NCI-H345 treated with DMSO at 0.1 percent for 48 hours (cell line): ENCODE measurements at regions not wholly inside any gene's neighbourhood (a gene's known extent, or its start where the extent isn't known, plus 50 kb on each side); places are given as distances from the start of the nearest gene placed in this dataset.

Source experiments
- DNase-seq: peaks from one replicate; lab custom pipeline; 2025; ENCODE audit not compliant: unreplicated experiment; lab: John Stamatoyannopoulos, UW

GRCh38 chr4:35500812-35501211 lies 743.5 kb downstream of the ARAP2 start:
- no peak for DNase-seq

DNA sequence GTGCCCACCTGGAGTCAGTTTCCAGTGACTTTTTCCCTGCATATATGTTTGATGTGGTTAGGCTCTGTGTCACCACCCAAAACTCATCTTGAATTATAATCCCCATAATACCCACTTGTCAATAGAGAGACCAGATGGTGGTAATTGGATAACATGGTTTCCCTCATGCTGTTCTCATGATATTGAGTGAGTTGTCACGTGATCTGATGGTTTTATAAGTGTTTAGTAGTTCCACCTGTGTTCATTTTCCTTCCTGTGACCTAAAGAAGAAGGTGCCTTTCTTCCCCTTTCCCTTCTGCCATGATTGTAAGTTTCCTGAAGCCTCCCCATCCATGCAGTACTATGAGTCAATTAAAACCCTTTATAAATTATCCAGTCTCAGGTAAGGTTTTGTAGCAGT lies 740.9 kb downstream of the ARAP2 start:
- no peak for DNase-seq

GRCh38 chr4:35506161-35506560 lies 738.2 kb downstream of the ARAP2 start:
- DNase-seq = no peak

DNA sequence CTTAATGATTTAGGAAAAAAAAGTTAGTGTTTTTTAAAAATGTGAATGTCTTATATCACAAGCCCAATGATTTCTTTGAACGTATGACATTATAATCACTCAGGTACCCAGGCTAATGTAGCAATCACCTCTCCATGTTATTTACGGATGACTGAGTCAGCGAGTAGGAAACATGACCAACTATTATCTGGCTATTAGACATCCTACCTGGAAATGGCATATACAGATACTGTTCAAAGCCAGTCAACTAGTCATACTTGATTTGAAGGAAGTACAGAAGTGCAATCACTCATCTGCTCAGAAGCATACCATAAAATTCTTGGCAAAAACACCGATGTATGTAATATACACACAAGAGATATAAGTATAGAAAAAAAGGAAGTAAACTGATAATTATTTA lies 732.5 kb downstream of the ARAP2 start:
- no peak for DNase-seq

DNA sequence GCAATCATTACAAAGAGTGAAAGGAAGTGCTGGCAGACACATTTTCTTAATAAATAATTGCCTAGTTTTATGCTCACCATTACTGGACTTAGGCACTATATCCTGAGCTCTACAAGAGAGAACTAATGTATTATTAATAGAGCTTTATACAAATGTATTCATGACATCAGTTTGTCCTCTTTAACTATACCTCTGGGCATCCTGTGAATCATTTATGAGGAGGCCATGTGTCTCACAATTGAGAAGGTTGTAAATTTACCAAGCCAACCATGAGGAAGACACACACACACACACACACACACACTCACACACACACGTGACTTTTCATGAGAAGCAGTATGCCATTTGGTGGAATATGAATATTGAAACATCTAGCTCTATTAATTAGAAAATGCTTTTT lies 728.2 kb downstream of the ARAP2 start:
- DNase-seq = no peak

GRCh38 chr4:35520059-35520458 lies 724.3 kb downstream of the ARAP2 start:
- no peak for DNase-seq

DNA sequence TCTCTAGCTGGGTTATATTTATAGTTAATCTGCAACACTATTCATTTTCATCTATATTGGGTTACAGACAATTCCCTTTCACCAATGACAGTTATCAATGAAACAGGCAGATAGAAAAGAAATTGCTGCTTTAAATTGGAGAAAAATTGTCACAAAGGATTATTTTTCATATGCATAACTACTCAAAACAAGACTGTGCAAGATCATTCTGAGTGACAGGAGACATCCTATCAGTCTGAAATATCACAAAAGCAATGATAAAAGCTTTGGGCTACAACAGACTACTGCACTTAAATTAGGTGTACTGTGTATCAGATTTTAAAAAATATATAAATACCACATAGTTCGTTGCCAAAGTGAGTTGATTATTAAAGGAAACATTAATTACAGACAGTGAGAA lies 722.6 kb downstream of the ARAP2 start:
- no peak for DNase-seq

DNA sequence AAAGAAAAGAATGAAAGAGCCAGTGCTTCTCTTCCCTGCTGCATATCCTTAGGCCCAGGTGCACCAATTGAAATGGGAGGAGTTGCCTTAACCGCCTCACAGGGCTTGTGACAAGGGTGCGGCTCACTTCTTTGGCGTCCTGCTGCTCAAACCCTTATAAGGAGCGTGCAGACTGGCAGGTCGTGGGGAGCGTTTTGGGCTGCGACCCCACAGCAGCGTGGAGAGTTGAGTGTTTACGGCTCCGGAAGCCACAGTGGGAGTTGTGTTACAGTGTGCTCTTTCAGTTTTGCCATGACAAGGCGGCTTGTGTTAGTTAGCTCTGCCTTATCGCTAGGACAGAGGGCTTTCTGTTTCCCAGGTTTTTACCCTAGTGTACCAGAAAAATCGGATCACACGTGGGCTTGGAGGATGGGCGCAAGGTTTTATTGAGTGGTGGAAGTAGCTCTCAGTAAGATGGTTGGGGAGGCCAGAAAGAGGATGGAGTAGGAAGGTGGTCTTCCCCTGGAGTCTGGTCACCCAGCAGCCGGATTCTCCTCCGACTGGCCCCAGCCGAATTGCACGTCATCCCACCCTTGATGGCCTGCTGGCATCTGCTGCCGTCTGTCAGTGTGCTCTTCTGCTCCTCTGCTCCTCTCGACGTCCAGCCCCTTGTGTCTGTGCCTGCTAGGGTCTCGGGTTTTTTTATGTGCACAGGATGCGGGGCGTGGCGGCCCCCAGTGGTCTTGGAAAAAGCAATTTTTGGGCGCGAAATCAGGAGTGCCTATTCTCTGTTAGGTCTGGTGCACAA lies 718.9 kb downstream of the ARAP2 start:
- no peak for DNase-seq

DNA sequence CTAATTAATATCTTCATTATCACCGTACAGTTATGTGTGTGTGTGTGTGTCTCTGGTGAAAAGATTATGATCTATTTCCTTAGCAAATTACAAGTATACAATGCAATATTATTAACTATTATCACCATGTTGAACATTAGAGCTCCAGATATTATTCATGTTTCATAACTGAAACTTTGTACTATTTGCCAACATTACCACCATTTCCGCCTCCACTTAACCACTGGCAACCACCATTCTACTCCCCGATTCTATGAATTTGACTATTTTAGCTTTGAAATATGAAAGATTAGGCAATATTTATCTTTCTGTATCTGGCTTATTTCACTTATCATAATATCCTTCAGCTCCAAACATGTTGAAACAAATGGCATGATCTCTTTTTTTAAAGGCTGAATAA lies 717.9 kb downstream of the ARAP2 start:
- DNase-seq = no peak

- no peak for DNase-seq
Observed at GRCh38 chr4:35534962-35535361, 709.4 kb downstream of the ARAP2 start.

GRCh38 chr4:35538807-35539206 lies 705.5 kb downstream of the ARAP2 start:
- no peak for DNase-seq

GRCh38 chr4:35539404-35540055 lies 704.8 kb downstream of the ARAP2 start:
- no peak for DNase-seq

DNA sequence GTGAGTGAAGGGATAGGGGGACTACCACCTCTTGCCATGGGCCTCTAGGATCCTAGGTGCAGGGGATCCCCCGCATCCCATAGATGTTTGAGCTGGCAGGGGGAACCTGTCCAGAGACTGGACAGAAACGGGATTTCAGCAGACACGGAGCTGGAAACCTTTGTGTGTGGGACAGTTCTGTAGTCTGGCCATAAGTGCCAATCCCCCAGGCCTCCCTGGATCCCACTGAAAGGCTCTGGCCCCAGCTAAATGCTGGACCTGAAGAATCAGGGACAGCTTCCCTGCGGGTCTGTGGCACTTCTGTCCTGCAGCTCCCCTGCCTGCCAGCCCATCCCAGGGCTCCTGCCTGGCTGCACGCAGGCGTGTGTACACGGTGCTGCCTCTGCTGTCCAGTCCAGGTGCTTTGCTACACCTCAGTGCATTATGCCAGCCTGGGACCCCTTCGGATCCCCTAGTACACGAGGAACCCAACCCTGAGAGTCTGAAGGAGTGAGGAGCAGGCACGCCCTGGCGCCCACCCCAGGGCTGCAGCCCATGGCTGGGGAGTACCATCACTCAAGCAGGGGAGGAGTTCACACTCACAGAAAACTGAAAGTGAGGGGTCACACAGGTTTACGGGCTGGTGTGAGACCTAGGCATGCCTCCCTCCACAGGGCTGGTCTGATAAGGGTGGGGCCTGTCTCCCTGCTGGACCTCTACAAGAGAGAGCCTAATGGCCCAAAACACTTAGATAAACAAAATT lies 703.0 kb downstream of the ARAP2 start:
- no peak for DNase-seq

DNA sequence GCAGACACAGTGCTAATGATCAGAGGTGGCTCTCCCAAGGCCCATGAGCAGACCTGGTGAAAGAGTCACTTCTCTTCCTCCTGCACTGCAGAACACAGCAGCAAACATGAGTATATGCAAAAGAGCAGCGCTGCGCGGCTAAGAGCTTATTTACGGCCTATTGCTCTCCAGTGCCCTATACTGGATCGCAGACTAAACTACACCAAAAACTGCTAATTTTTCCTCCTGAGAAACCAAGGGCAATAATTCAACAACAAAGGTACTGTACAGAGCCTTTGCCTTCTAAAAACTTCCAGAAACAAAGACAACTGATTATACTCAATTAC lies 702.5 kb downstream of the ARAP2 start:
- no peak for DNase-seq

DNA sequence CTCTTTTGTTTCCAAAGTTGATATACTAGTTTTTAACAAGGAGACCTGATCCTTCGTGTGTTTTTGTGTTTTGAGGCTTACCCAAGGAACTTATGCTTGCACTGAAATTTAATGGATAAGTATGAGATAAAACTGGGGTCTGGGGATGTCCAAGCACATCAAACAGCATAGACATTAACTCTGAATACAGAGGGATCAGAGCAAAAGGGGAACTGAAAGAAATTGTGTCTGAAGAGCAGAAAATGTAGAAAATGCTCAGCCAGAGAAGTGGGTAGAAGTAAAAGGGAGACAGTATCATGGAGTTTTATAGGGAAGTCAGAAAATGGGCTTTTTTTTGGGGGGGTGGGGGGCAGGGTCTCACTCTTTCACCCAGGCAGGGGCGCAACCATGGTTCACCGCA lies 695.4 kb downstream of the ARAP2 start:
- no peak for DNase-seq

GRCh38 chr4:35556387-35556786 lies 687.9 kb downstream of the ARAP2 start:
- DNase-seq = no peak

GRCh38 chr4:35559559-35560365 lies 684.6 kb downstream of the ARAP2 start:
- no peak for DNase-seq

- DNase-seq = no peak
Observed at GRCh38 chr4:35562861-35563260, 681.5 kb downstream of the ARAP2 start.

DNA sequence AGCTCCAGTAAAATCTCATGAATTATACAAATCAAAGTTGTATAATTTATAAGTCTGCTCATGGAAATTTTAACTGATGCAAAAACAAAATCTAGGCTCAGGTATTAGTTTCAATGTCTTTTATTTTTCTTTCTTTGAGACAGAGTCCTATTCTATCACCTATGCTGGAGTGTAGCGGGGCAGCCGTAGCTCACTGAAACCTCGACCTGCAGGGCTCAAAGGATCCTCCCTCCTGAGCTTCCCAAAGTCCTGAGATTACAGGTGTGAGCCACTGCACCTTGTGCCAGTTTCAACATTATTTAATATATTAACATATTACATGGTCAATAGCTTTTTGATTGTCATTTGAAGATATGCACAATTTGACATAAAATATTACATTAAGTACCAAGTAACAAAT lies 678.7 kb downstream of the ARAP2 start:
- DNase-seq = no peak

GRCh38 chr4:35591035-35591434 lies 653.3 kb downstream of the ARAP2 start:
- DNase-seq = no peak

DNA sequence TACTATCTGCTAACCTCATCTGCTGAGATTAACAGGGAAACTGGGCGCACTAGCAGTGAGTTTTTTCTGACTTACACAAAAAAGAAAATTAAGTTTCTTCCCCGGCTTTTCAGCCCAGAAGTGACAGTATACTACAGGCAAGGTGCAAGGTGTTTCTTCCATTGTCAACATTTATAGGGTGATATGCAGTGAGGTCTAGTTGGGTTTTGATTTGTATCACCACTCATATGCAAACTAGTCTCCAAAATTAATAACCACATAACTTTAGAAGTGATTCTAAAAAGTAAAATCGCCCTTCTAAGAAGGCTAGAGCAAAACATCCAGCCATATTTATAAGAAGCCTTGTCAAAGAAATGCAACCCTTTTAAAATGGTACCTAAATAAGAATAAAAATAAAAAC lies 640.1 kb downstream of the ARAP2 start:
- DNase-seq = no peak
